GM12873 (cell line): ENCODE measurements at regions not wholly inside any gene's neighbourhood (a gene's known extent, or its start where the extent isn't known, plus 50 kb on each side); places are given as distances from the start of the nearest gene placed in this dataset.

Experiments used
- CTCF ChIP-seq: IDR thresholded peaks from 2 replicates; pipeline ENCODE4 v1.5.1; 2012; ENCODE audit warnings: low read depth, mild to moderate bottlenecking, moderate library complexity, low read length, control low read depth; ENCODE audit not compliant: insufficient read depth; ENCODE audit errors: missing control alignments

- no peak for TF ChIP-seq CTCF
These were observed 118.8 kb upstream of the SMIM23 start for GRCh38 chr5:171666815-171667214.

- no peak for TF ChIP-seq CTCF
These were observed 118.1 kb upstream of the SMIM23 start for GRCh38 chr5:171667341-171668096.

- TF ChIP-seq CTCF, result no peak
These were observed 117.6 kb upstream of the SMIM23 start for GRCh38 chr5:171668097-171668412.

GRCh38 chr5:171669571-171669970, 116.0 kb upstream of the SMIM23 start:
- TF ChIP-seq CTCF, result no peak

GRCh38 chr5:171672556-171672955, 113.1 kb upstream of the SMIM23 start:
- TF ChIP-seq CTCF, result no peak

- no peak for TF ChIP-seq CTCF
These were observed 112.3 kb upstream of the SMIM23 start for GRCh38 chr5:171673328-171673727.

- TF ChIP-seq CTCF, result no peak
These were observed 111.8 kb upstream of the SMIM23 start for GRCh38 chr5:171673840-171674239.

- TF ChIP-seq CTCF, result no peak
These were observed 110.1 kb upstream of the SMIM23 start for GRCh38 chr5:171675511-171675910.
